ENCODE measurements at regions not wholly inside any gene's neighbourhood (a gene's known extent, or its start where the extent isn't known, plus 50 kb on each side); places are given as distances from the start of the nearest gene placed in this dataset.

- DNase-seq, result no peak
- intact Hi-C loops (cut with DNase I), result no loop called here
These were observed 869.4 kb upstream of the FRG1 start for GRCh38 chr4:189071241-189071640.

- intact Hi-C loops (cut with DNase I), result no loop called here
- no peak for DNase-seq
These were observed 866.9 kb upstream of the FRG1 start for GRCh38 chr4:189073739-189074138.

- intact Hi-C loops (cut with DNase I), result no loop called here
- DNase-seq, result no peak
These were observed 858.8 kb upstream of the FRG1 start for GRCh38 chr4:189081826-189082225.

- intact Hi-C loops (cut with DNase I), result no loop called here
These were observed 856.9 kb upstream of the FRG1 start for GRCh38 chr4:189083769-189084168.

GRCh38 chr4:189084671-189085070 is 856.0 kb upstream of the FRG1 start:
- no peak for DNase-seq
- intact Hi-C loops (cut with DNase I), result no loop called here

More at GRCh38 chr4:189083769-189084168, 856.9 kb upstream of the FRG1 start:
- no peak for DNase-seq

GRCh38 chr4:189087971-189088370 is 852.7 kb upstream of the FRG1 start:
- intact Hi-C loops (cut with DNase I), result no loop called here
- DNase-seq, result no peak

GRCh38 chr4:189088780-189089179 is 851.9 kb upstream of the FRG1 start:
- DNase-seq, result no peak
- intact Hi-C loops (cut with DNase I), result no loop called here

- intact Hi-C loops (cut with DNase I), result no loop called here
- DNase-seq, result peak in 2 of 42 donors; percentile 6 to 17
These were observed 850.4 kb upstream of the FRG1 start for GRCh38 chr4:189090174-189090814.

GRCh38 chr4:189092581-189092980 is 848.1 kb upstream of the FRG1 start:
- intact Hi-C loops (cut with DNase I), result no loop called here
- no peak for DNase-seq

GRCh38 chr4:189096108-189096507 is 844.6 kb upstream of the FRG1 start:
- intact Hi-C loops (cut with DNase I), result no loop called here
- DNase-seq, result no peak

GRCh38 chr4:189096717-189097116 is 844.0 kb upstream of the FRG1 start:
- intact Hi-C loops (cut with DNase I), result no loop called here
- DNase-seq, result no peak

- intact Hi-C loops (cut with DNase I), result no loop called here
- no peak for DNase-seq
These were observed 841.6 kb upstream of the FRG1 start for GRCh38 chr4:189098932-189099696.

- DNase-seq, result no peak
- intact Hi-C loops (cut with DNase I), result no loop called here
These were observed 827.2 kb upstream of the FRG1 start for GRCh38 chr4:189113389-189113888.

GRCh38 chr4:189117426-189117825 is 823.2 kb upstream of the FRG1 start:
- no peak for DNase-seq
- intact Hi-C loops (cut with DNase I), result no loop called here

GRCh38 chr4:189121336-189121735 is 819.3 kb upstream of the FRG1 start:
- DNase-seq, result no peak
- intact Hi-C loops (cut with DNase I), result loop anchor here (10.0 kb wide), 1 partner anchor 1517 kb away; no protein-coding TSS in a partner anchor

- DNase-seq, result peak; percentile 25 to 78 (median 62)
These were observed 816.4 kb upstream of the FRG1 start for GRCh38 chr4:189124149-189124758.

GRCh38 chr4:189124791-189125190 is 815.9 kb upstream of the FRG1 start:
- intact Hi-C loops (cut with DNase I), result loop anchor here (10.0 kb wide), 1 partner anchor 1520 kb away; no protein-coding TSS in a partner anchor
- DNase-seq, result no peak

More at GRCh38 chr4:189124149-189124758, 816.4 kb upstream of the FRG1 start:
- intact Hi-C loops (cut with DNase I), result loop anchor here (10.0 kb wide), 1 partner anchor 1519 kb away; no protein-coding TSS in a partner anchor

- DNase-seq, result no peak
- intact Hi-C loops (cut with DNase I), result loop anchor here (10.0 kb wide), 1 partner anchor 1521 kb away; no protein-coding TSS in a partner anchor
These were observed 814.6 kb upstream of the FRG1 start for GRCh38 chr4:189126040-189126439.

- DNase-seq, result no peak
- intact Hi-C loops (cut with DNase I), result loop anchor here (10.0 kb wide), 1 partner anchor 1524 kb away; no protein-coding TSS in a partner anchor
These were observed 812.3 kb upstream of the FRG1 start for GRCh38 chr4:189128341-189128740.

Measured in head of caudate nucleus (tissue), 42 donors.